Osteocyte (in vitro differentiated cells): ENCODE measurements at regions not wholly inside any gene's neighbourhood (a gene's known extent, or its start where the extent isn't known, plus 50 kb on each side); places are given as distances from the start of the nearest gene placed in this dataset.

ENCODE experiments used
- DNase-seq: peaks from one replicate; pipeline ENCODE4 v3.0.0; 2021; ENCODE audit warnings: mixed read lengths; ENCODE audit not compliant: unreplicated experiment; ENCODE audit errors: extremely low spot score
- H3K27ac Mint-ChIP-seq: one replicate; pipeline ENCODE4 v1.8.0; 2021; ENCODE audit warnings: mild to moderate bottlenecking, mixed read lengths; ENCODE audit not compliant: unreplicated experiment
- H3K27me3 Mint-ChIP-seq: one replicate; pipeline ENCODE4 v1.8.0; 2021; ENCODE audit warnings: mixed read lengths; ENCODE audit not compliant: unreplicated experiment
- H3K36me3 Mint-ChIP-seq: one replicate; pipeline ENCODE4 v1.8.0; 2021; ENCODE audit warnings: mixed read lengths; ENCODE audit not compliant: unreplicated experiment
- H3K4me1 Mint-ChIP-seq: one replicate; pipeline ENCODE4 v1.8.0; 2021; ENCODE audit warnings: mixed read lengths; ENCODE audit not compliant: unreplicated experiment
- H3K4me3 Mint-ChIP-seq: one replicate; pipeline ENCODE4 v1.8.0; 2021; ENCODE audit warnings: mild to moderate bottlenecking, moderate library complexity, mixed read lengths; ENCODE audit not compliant: unreplicated experiment
- H3K9me3 Mint-ChIP-seq: one replicate; pipeline ENCODE4 v1.8.0; 2021; ENCODE audit warnings: mixed read lengths; ENCODE audit not compliant: unreplicated experiment
- CTCF ChIP-seq: fragments of 200-600 bp; sonication (generic); IDR thresholded peaks from 2 replicates; pipeline ENCODE4 v1.5.0; 2021; ENCODE audit warnings: antibody characterized with exemption, mild to moderate bottlenecking, moderate library complexity

GRCh38 chr18:29969876-29970275, 1072.7 kb downstream of the DSC3 start:
- no peaks in the 10 kb centered on the region for H3K36me3 Mint-ChIP-seq
- H3K4me1 Mint-ChIP-seq: no peaks in the 10 kb centered on the region
- no peak for TF ChIP-seq CTCF
- H3K27ac Mint-ChIP-seq: no peak overlapping the region
- no peaks in the 10 kb centered on the region for H3K9me3 Mint-ChIP-seq
- H3K4me3 Mint-ChIP-seq: no peak overlapping the region
- peaks cover 22% of the 10 kb centered on the region for H3K27me3 Mint-ChIP-seq
- no peak for DNase-seq

- no peak for TF ChIP-seq CTCF
- no peak overlapping the region for H3K27ac Mint-ChIP-seq
These were observed 1080.0 kb downstream of the DSC3 start for GRCh38 chr18:29962579-29962978.

GRCh38 chr18:29960539-29960938, 1082.0 kb downstream of the DSC3 start:
- H3K9me3 Mint-ChIP-seq: no peaks in the 10 kb centered on the region
- no peak for DNase-seq
- no peak for TF ChIP-seq CTCF
- H3K4me1 Mint-ChIP-seq: no peaks in the 10 kb centered on the region
- H3K27me3 Mint-ChIP-seq: peaks cover 36% of the 10 kb centered on the region
- H3K4me3 Mint-ChIP-seq: no peak overlapping the region
- no peak overlapping the region for H3K27ac Mint-ChIP-seq
- no peaks in the 10 kb centered on the region for H3K36me3 Mint-ChIP-seq

More at GRCh38 chr18:29962579-29962978, 1080.0 kb downstream of the DSC3 start:
- no peak for DNase-seq
- Mint-ChIP-seq H3K4me1 (no peaks in the 10 kb centered on the region), H3K9me3 (no peaks in the 10 kb centered on the region), H3K27me3 (peaks cover 34% of the 10 kb centered on the region), H3K4me3 (no peak overlapping the region), H3K36me3 (no peaks in the 10 kb centered on the region)

- H3K4me1 Mint-ChIP-seq: no peaks in the 10 kb centered on the region
- H3K9me3 Mint-ChIP-seq: peaks cover 6% of the 10 kb centered on the region
- TF ChIP-seq CTCF: no peak
- DNase-seq: no peak
- no peak overlapping the region for H3K27ac Mint-ChIP-seq
- H3K27me3 Mint-ChIP-seq: peaks cover 30% of the 10 kb centered on the region
- H3K36me3 Mint-ChIP-seq: no peaks in the 10 kb centered on the region
- no peak overlapping the region for H3K4me3 Mint-ChIP-seq
These were observed 1112.3 kb downstream of the DSC3 start for GRCh38 chr18:29930231-29930630.

- Mint-ChIP-seq H3K4me3 (no peak overlapping the region), H3K27ac (no peak overlapping the region), H3K27me3 (peaks cover 35% of the 10 kb centered on the region), H3K4me1 (no peaks in the 10 kb centered on the region), H3K9me3 (peaks cover 6% of the 10 kb centered on the region), H3K36me3 (no peaks in the 10 kb centered on the region)
- TF ChIP-seq CTCF: no peak
- DNase-seq: no peak
These were observed 1114.5 kb downstream of the DSC3 start for GRCh38 chr18:29928081-29928480.
